Activated CD4-positive, alpha-beta memory T cell treated with anti-CD3 and anti-CD28 coated beads for 36 hours (primary cell): ENCODE measurements at regions not wholly inside any gene's neighbourhood (a gene's known extent, or its start where the extent isn't known, plus 50 kb on each side); places are given as distances from the start of the nearest gene placed in this dataset.

Experiments used
- CTCF ChIA-PET: fragments of 350-600 bp; sonication (Branson Sonifier 250); formaldehyde crosslinking; loops from one replicate; lab custom pipeline; 2021; ENCODE audit warnings: antibody characterized with exemption, inconsistent platforms; lab: Charles Lee
- POLR2A ChIA-PET: fragments of 350-600 bp; sonication (Branson Sonifier 250); formaldehyde crosslinking; loops from one replicate; lab custom pipeline; 2021; ENCODE audit warnings: antibody characterized with exemption; lab: Charles Lee
- DNase-seq: peaks from one replicate; pipeline ENCODE4 v3.0.0-alpha.2; 2020
- H3K27ac Mint-ChIP-seq: one replicate; pipeline ENCODE4 v1.8.0; 2021; ENCODE audit warnings: mixed read lengths
- H3K27me3 Mint-ChIP-seq: one replicate; pipeline ENCODE4 v1.8.0; 2021; ENCODE audit warnings: mixed read lengths
- H3K36me3 Mint-ChIP-seq: one replicate; pipeline ENCODE4 v1.8.0; 2021; ENCODE audit warnings: mixed read lengths
- H3K4me1 Mint-ChIP-seq: one replicate; pipeline ENCODE4 v1.8.0; 2021; ENCODE audit warnings: low read depth, mixed read lengths
- H3K4me3 Mint-ChIP-seq: one replicate; pipeline ENCODE4 v1.8.0; 2021; ENCODE audit warnings: mild to moderate bottlenecking, mixed read lengths
- H3K9me3 Mint-ChIP-seq: one replicate; pipeline ENCODE4 v1.8.0; 2021; ENCODE audit warnings: mixed read lengths
- intact Hi-C: fragments of 100-400 bp; cut with micrococcal nuclease; formaldehyde crosslinking; loops from one replicate; pipeline ENCODE4 v1.15.1; 2023

- H3K27me3 Mint-ChIP-seq, result peaks cover 2% of the 10 kb centered on the region
- H3K27ac Mint-ChIP-seq, result no peak overlapping the region
- H3K4me3 Mint-ChIP-seq, result no peak overlapping the region
- H3K9me3 Mint-ChIP-seq, result no peaks in the 10 kb centered on the region
- POLR2A ChIA-PET, result no interaction called here
- DNase-seq, result no peak
- CTCF ChIA-PET, result no interaction called here
- H3K36me3 Mint-ChIP-seq, result no peaks in the 10 kb centered on the region
- intact Hi-C loops, result no loop called here
- H3K4me1 Mint-ChIP-seq, result no peaks in the 10 kb centered on the region
Observed at GRCh38 chr2:183250061-183250460, 125.8 kb downstream of the NUP35 start.

GRCh38 chr2:183250472-183250871, 126.2 kb downstream of the NUP35 start:
- intact Hi-C loops, result no loop called here
- ChIA-PET CTCF (no interaction called here), POLR2A (no interaction called here)
- no peak overlapping the region for H3K4me3 Mint-ChIP-seq
- no peaks in the 10 kb centered on the region for H3K9me3 Mint-ChIP-seq
- peaks cover 2% of the 10 kb centered on the region for H3K27me3 Mint-ChIP-seq
- H3K27ac Mint-ChIP-seq, result no peak overlapping the region
- no peak for DNase-seq
- no peaks in the 10 kb centered on the region for H3K4me1 Mint-ChIP-seq
- no peaks in the 10 kb centered on the region for H3K36me3 Mint-ChIP-seq

GRCh38 chr2:183253441-183254130, 129.3 kb downstream of the NUP35 start:
- CTCF ChIA-PET, result no interaction called here
- H3K27ac Mint-ChIP-seq, result no peak overlapping the region
- no peaks in the 10 kb centered on the region for H3K9me3 Mint-ChIP-seq
- peaks cover 2% of the 10 kb centered on the region for H3K27me3 Mint-ChIP-seq
- H3K4me1 Mint-ChIP-seq, result no peaks in the 10 kb centered on the region
- H3K36me3 Mint-ChIP-seq, result no peaks in the 10 kb centered on the region
- intact Hi-C loops, result no loop called here
- H3K4me3 Mint-ChIP-seq, result no peak overlapping the region
- DNase-seq, result no peak
- POLR2A ChIA-PET, result no interaction called here

GRCh38 chr2:183255411-183255810, 131.2 kb downstream of the NUP35 start:
- no peaks in the 10 kb centered on the region for H3K27me3 Mint-ChIP-seq
- intact Hi-C loops, result no loop called here
- no peak overlapping the region for H3K4me3 Mint-ChIP-seq
- no peak for DNase-seq
- ChIA-PET POLR2A (no interaction called here), CTCF (no interaction called here)
- no peaks in the 10 kb centered on the region for H3K9me3 Mint-ChIP-seq
- no peak overlapping the region for H3K27ac Mint-ChIP-seq
- H3K4me1 Mint-ChIP-seq, result no peaks in the 10 kb centered on the region
- H3K36me3 Mint-ChIP-seq, result no peaks in the 10 kb centered on the region

- peaks cover 2% of the 10 kb centered on the region for H3K9me3 Mint-ChIP-seq
- H3K27me3 Mint-ChIP-seq, result no peaks in the 10 kb centered on the region
- no peaks in the 10 kb centered on the region for H3K36me3 Mint-ChIP-seq
- intact Hi-C loops, result no loop called here
- CTCF ChIA-PET, result no interaction called here
- H3K4me3 Mint-ChIP-seq, result no peak overlapping the region
- H3K4me1 Mint-ChIP-seq, result no peaks in the 10 kb centered on the region
- POLR2A ChIA-PET, result no interaction called here
- no peak overlapping the region for H3K27ac Mint-ChIP-seq
- DNase-seq, result no peak
Observed at GRCh38 chr2:183259921-183260320, 135.7 kb downstream of the NUP35 start.

GRCh38 chr2:183260527-183260926, 136.3 kb downstream of the NUP35 start:
- no peak for DNase-seq
- POLR2A ChIA-PET, result no interaction called here
- intact Hi-C loops, result no loop called here
- H3K36me3 Mint-ChIP-seq, result no peaks in the 10 kb centered on the region
- H3K9me3 Mint-ChIP-seq, result peaks cover 2% of the 10 kb centered on the region
- no peak overlapping the region for H3K4me3 Mint-ChIP-seq
- no peaks in the 10 kb centered on the region for H3K4me1 Mint-ChIP-seq
- CTCF ChIA-PET, result no interaction called here
- no peaks in the 10 kb centered on the region for H3K27me3 Mint-ChIP-seq
- H3K27ac Mint-ChIP-seq, result no peak overlapping the region

GRCh38 chr2:183264890-183265535, 140.8 kb downstream of the NUP35 start:
- Mint-ChIP-seq H3K36me3 (no peaks in the 10 kb centered on the region), H3K27ac (no peak overlapping the region), H3K4me3 (no peak overlapping the region), H3K4me1 (no peaks in the 10 kb centered on the region), H3K27me3 (no peaks in the 10 kb centered on the region), H3K9me3 (peaks cover 12% of the 10 kb centered on the region)
- ChIA-PET POLR2A (no interaction called here), CTCF (no interaction called here)
- intact Hi-C loops, result no loop called here
- DNase-seq, result no peak

GRCh38 chr2:183267148-183267827, 143.0 kb downstream of the NUP35 start:
- H3K4me3 Mint-ChIP-seq, result no peak overlapping the region
- no peaks in the 10 kb centered on the region for H3K4me1 Mint-ChIP-seq
- no peak overlapping the region for H3K27ac Mint-ChIP-seq
- CTCF ChIA-PET, result no interaction called here
- H3K36me3 Mint-ChIP-seq, result no peaks in the 10 kb centered on the region
- no peak for DNase-seq
- POLR2A ChIA-PET, result no interaction called here
- intact Hi-C loops, result no loop called here
- H3K9me3 Mint-ChIP-seq, result peaks cover 12% of the 10 kb centered on the region
- H3K27me3 Mint-ChIP-seq, result no peaks in the 10 kb centered on the region

GRCh38 chr2:183269956-183270355, 145.7 kb downstream of the NUP35 start:
- ChIA-PET POLR2A (no interaction called here), CTCF (no interaction called here)
- intact Hi-C loops, result no loop called here
- no peak overlapping the region for H3K27ac Mint-ChIP-seq
- no peak overlapping the region for H3K4me3 Mint-ChIP-seq
- H3K4me1 Mint-ChIP-seq, result no peaks in the 10 kb centered on the region
- no peak for DNase-seq
- H3K9me3 Mint-ChIP-seq, result peaks cover 10% of the 10 kb centered on the region
- no peaks in the 10 kb centered on the region for H3K36me3 Mint-ChIP-seq
- no peaks in the 10 kb centered on the region for H3K27me3 Mint-ChIP-seq

GRCh38 chr2:183283209-183283608, 159.0 kb downstream of the NUP35 start:
- Mint-ChIP-seq H3K27me3 (no peaks in the 10 kb centered on the region), H3K36me3 (no peaks in the 10 kb centered on the region), H3K4me1 (no peaks in the 10 kb centered on the region), H3K4me3 (no peak overlapping the region), H3K9me3 (no peaks in the 10 kb centered on the region), H3K27ac (no peak overlapping the region)
- ChIA-PET POLR2A (no interaction called here), CTCF (no interaction called here)
- no peak for DNase-seq
- intact Hi-C loops, result no loop called here

GRCh38 chr2:183284606-183285005, 160.4 kb downstream of the NUP35 start:
- ChIA-PET CTCF (no interaction called here), POLR2A (no interaction called here)
- Mint-ChIP-seq H3K4me3 (no peak overlapping the region), H3K4me1 (no peaks in the 10 kb centered on the region), H3K36me3 (no peaks in the 10 kb centered on the region), H3K9me3 (no peaks in the 10 kb centered on the region), H3K27me3 (no peaks in the 10 kb centered on the region), H3K27ac (no peak overlapping the region)
- DNase-seq, result no peak
- intact Hi-C loops, result no loop called here

GRCh38 chr2:183291436-183291835, 167.2 kb downstream of the NUP35 start:
- Mint-ChIP-seq H3K4me3 (no peak overlapping the region), H3K9me3 (peaks cover 8% of the 10 kb centered on the region), H3K4me1 (no peaks in the 10 kb centered on the region), H3K27ac (no peak overlapping the region), H3K27me3 (peaks cover 1% of the 10 kb centered on the region), H3K36me3 (no peaks in the 10 kb centered on the region)
- ChIA-PET CTCF (no interaction called here), POLR2A (no interaction called here)
- intact Hi-C loops, result no loop called here
- no peak for DNase-seq

- DNase-seq, result no peak
- H3K36me3 Mint-ChIP-seq, result no peaks in the 10 kb centered on the region
- peaks cover 1% of the 10 kb centered on the region for H3K27me3 Mint-ChIP-seq
- intact Hi-C loops, result no loop called here
- no peak overlapping the region for H3K4me3 Mint-ChIP-seq
- no peak overlapping the region for H3K27ac Mint-ChIP-seq
- POLR2A ChIA-PET, result no interaction called here
- H3K4me1 Mint-ChIP-seq, result no peaks in the 10 kb centered on the region
- CTCF ChIA-PET, result no interaction called here
- H3K9me3 Mint-ChIP-seq, result peaks cover 8% of the 10 kb centered on the region
Observed at GRCh38 chr2:183292028-183292427, 167.8 kb downstream of the NUP35 start.
